HG02840 (cell line): ENCODE measurements at regions not wholly inside any gene's neighbourhood (a gene's known extent, or its start where the extent isn't known, plus 50 kb on each side); places are given as distances from the start of the nearest gene placed in this dataset.

Experiments used
- ATAC-seq: cut with Tn5 transposase; IDR thresholded peaks from one replicate; pipeline ENCODE4 v1.9.1; 2021; ENCODE audit warnings: mild to moderate bottlenecking, moderate library complexity, moderate number of reproducible peaks; ENCODE audit not compliant: unreplicated experiment, low FRiP score

DNA sequence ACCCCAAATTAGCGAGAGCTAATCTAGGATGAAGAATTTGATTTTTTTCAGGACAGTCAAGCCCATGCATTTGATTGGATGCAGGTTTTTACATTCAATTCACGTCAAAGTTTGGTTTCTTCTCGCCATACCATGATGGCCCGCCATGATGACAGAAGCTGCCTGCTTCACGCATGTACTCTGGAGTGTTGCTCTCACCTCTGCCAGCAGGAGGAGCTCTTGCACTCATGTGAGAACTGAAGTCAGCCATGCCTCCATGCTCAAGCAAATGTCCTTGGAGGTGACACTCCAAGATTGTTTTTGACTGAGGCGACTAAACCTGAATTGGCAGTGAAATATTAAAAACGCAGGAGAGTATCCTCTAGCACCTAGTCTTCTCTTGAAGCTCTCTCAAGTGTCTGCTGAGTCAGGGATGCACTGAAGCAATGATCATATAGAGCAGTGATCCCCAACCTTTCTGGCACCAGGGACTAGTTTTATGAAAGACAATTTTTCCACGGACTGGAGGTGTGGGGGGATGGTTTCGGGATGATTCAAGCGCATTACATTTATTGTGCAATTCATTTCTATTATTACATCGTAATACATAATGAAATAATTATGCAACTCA, 120.9 kb downstream of the SAMMSON start:
- peak; percentile 96 for ATAC-seq

DNA sequence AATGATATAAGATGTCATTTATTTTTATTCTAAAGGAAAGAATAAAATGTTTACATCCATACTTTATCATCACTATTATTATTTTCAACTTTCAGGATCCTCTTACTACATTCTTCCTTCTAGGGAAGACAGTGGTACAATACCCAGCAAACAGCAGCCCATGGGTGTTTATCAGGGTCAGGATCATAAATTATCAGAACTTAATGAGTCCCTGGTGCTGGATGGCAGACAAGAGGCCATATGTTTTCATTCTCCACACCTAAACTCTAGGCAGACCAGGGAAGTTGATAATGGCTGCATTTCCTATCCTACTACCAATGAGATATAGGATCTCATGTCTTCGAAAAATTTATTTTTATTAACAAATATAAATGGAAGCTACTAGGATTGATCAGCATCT, 127.7 kb downstream of the SAMMSON start:
- no peak for ATAC-seq

DNA sequence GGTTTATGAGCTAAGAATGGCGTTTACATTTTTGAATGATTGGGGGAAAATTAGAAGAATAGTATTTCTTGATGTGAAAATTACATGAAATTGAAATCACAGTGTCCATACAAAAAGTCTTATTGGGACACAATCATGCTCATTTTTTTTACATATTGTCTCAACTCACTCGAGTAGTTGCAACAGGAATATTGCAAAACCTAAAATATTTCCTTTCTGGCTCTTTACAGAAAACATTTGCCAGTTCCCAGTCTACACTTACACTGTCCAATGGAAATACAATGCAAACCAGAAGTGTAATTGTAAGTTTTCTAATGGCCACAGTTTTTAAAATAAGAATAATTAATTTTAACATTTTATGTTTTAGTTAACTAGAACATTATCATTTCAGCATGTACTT, 137.8 kb downstream of the SAMMSON start:
- no peak for ATAC-seq

DNA sequence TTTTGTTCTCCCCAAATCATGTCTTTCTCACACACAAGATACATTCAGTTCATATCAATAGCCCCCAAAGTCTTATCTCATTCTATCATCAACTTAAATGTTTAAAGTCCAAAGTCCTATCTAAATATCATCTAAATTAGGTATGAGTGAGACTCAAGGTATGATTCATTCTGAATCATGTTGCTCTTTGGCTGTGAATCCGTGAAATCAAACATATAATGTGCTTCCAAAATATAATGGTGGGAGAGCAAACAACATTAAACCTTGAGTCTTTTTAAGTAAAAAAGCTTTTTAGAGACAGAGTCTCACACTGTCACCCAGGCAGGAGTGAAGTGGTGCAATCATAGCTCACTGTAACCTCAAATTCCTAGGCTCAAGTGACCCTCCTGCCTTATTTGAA, 139.1 kb downstream of the SAMMSON start:
- ATAC-seq: no peak
